Activated T-cell treated with anti-CD3 and anti-CD28 coated beads, Interleukin-2, amount 50 U/mL, for 4 hours (primary cell): ENCODE measurements at regions not wholly inside any gene's neighbourhood (a gene's known extent, or its start where the extent isn't known, plus 50 kb on each side); places are given as distances from the start of the nearest gene placed in this dataset.
A peak's percentile ranks its signal among the peaks of the same experiment; 100 is the strongest.
"Not testable (repeated sequence)": the region's sequence is repeated elsewhere in the genome, so short reads cannot be mapped to it uniquely, and the experiment has no call there.

Source experiments
- ATAC-seq, 2 donors: fragments of 200-7000 bp; cut with Tn5 transposase; one replicate each; pipeline ENCODE4 v1.10.0; 2021
- DNase-seq: peaks from one replicate; pipeline ENCODE4 v3.0.0-alpha.2; 2020
- H3K27me3 Mint-ChIP-seq: one replicate; pipeline ENCODE4 v1.8.0; 2021; ENCODE audit warnings: low read depth, mixed read lengths
- H3K36me3 Mint-ChIP-seq: one replicate; pipeline ENCODE4 v1.8.0; 2022; ENCODE audit warnings: mixed read lengths; ENCODE audit not compliant: insufficient read depth
- H3K4me1 Mint-ChIP-seq: one replicate; pipeline ENCODE4 v1.8.0; 2021; ENCODE audit warnings: low read depth, mixed read lengths
- H3K4me3 Mint-ChIP-seq: one replicate; pipeline ENCODE4 v1.8.0; 2021; ENCODE audit warnings: mild to moderate bottlenecking, moderate library complexity, mixed read lengths
- H3K9me3 Mint-ChIP-seq: one replicate; pipeline ENCODE4 v1.8.0; 2021; ENCODE audit warnings: mixed read lengths

- no peaks in the 10 kb centered on the region for H3K4me1 Mint-ChIP-seq
Measured at GRCh38 chr9:135408476-135409254, 70.9 kb upstream of the PPP1R26 start.

DNA sequence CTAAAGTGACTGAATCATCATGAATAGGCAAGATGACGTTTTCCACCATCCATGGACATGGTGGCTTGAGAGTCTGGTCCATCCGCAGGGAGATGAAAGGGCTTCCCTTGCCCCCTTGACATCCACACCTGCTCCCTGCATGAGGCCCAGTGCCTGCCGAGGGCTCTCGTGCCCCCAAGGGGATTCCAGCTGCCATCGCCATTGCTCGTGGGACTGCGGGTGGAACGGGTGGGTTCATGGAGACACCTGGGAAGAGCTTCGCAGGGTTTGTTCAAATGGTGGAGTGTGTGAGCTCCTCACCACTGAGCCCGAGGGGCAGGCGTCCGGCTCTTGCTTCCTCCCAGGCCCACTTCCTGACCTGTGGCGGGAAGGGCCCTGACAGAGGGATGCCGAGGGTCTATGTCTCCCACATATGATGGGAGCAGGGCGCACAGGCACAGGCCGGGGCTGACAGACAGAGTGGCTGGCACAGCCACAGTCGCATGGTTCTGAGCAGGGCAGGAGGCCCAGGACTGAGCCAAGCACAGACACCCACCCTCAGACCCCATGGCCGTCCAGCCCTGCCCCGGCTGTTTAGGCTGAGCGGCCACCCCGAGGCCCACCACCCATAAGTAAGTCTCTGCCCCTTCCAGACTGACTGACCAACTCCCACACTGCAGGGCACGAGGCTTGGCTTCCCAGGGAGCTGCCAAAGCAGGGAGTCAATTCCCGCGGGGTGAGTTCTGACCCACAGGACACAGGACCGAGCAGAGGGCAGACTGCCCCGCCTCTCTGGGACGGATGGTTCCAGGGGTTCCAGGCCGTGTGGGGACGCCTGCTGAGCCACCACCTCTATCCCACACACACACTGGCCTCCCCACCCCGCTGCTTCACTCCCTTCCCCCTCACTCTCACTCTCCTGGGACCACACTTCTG is 70.0 kb upstream of the PPP1R26 start:
- DNase-seq (no peak), ATAC-seq (no peak)
- no peaks in the 10 kb centered on the region for H3K4me1 Mint-ChIP-seq
- no peaks in the 10 kb centered on the region for H3K36me3 Mint-ChIP-seq
- H3K27me3 Mint-ChIP-seq, result peaks cover 13% of the 10 kb centered on the region
- H3K4me3 Mint-ChIP-seq, result no peak overlapping the region
- H3K9me3 Mint-ChIP-seq, result no peaks in the 10 kb centered on the region

More at GRCh38 chr9:135408476-135409254, 70.9 kb upstream of the PPP1R26 start:
- ATAC-seq, result no peak
- Mint-ChIP-seq H3K4me3 (no peak overlapping the region), H3K9me3 (no peaks in the 10 kb centered on the region), H3K36me3 (no peaks in the 10 kb centered on the region), H3K27me3 (peaks cover 13% of the 10 kb centered on the region)
- no peak for DNase-seq

- no peaks in the 10 kb centered on the region for H3K36me3 Mint-ChIP-seq
- no peaks in the 10 kb centered on the region for H3K4me1 Mint-ChIP-seq
- DNase-seq (no peak), ATAC-seq (no peak)
- H3K9me3 Mint-ChIP-seq, result no peaks in the 10 kb centered on the region
- no peak overlapping the region for H3K4me3 Mint-ChIP-seq
- H3K27me3 Mint-ChIP-seq, result peaks cover 13% of the 10 kb centered on the region
Measured at GRCh38 chr9:135410421-135410820, 69.2 kb upstream of the PPP1R26 start.

GRCh38 chr9:135410831-135411473 is 68.6 kb upstream of the PPP1R26 start:
- Mint-ChIP-seq H3K4me1 (no peaks in the 10 kb centered on the region), H3K36me3 (no peaks in the 10 kb centered on the region), H3K27me3 (peaks cover 13% of the 10 kb centered on the region), H3K9me3 (no peaks in the 10 kb centered on the region), H3K4me3 (no peak overlapping the region)
- no peak for DNase-seq
- ATAC-seq, result no peak

- ATAC-seq, H3K9me3 Mint-ChIP-seq, H3K36me3 Mint-ChIP-seq, H3K4me3 Mint-ChIP-seq, DNase-seq, H3K4me1 Mint-ChIP-seq: not testable (repeated sequence)
- peaks cover 13% of the 10 kb centered on the region for H3K27me3 Mint-ChIP-seq
Measured at GRCh38 chr9:135411605-135412004, 68.0 kb upstream of the PPP1R26 start.

DNA sequence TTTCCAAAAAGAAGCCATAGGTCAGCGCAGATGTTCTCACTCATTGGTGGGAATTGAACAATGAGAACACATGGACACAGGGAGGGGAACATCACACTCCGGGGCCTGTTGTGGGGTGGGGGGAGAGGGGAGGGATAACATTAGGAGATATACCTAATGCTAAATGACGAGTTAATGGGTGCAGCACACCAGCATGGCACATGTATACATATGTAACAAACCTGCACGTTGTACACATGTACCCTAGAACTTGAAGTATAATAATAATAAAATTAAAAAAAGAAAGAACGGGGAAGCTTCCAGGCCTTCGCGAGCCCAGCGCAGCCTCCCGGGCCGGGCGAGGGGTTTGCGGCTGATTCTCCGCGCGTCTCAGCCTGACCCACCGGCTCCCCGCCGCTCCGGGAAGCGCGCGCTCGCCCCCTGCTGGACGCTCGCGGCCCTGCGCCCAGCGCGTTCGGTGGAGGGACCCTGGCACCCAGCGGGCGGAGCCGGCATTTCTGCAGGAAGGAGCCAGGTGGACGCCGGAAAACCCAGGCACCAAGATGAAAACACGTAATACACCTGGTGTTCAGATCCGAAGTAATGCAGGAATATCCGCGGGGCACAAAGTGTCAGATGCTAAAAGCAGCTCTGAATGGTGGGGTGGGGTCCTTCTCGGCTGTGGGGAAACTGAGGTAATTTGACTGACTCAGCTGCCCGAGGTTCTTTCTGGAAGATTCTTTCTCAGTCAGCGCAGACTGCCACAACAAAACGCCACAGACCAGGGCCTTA is 67.1 kb upstream of the PPP1R26 start:
- ATAC-seq, result peak; percentile 93 to 95
- H3K9me3 Mint-ChIP-seq, H3K4me1 Mint-ChIP-seq, H3K36me3 Mint-ChIP-seq, H3K4me3 Mint-ChIP-seq: not testable (repeated sequence)
- DNase-seq, result peak; percentile 57
- H3K27me3 Mint-ChIP-seq, result peaks cover 13% of the 10 kb centered on the region

GRCh38 chr9:135413086-135413375 is 66.6 kb upstream of the PPP1R26 start:
- H3K4me1 Mint-ChIP-seq, result no peaks in the 10 kb centered on the region
- H3K9me3 Mint-ChIP-seq, result no peaks in the 10 kb centered on the region
- no peak overlapping the region for H3K4me3 Mint-ChIP-seq
- peaks cover 13% of the 10 kb centered on the region for H3K27me3 Mint-ChIP-seq
- no peak for DNase-seq
- ATAC-seq, result no peak
- H3K36me3 Mint-ChIP-seq, result no peaks in the 10 kb centered on the region

GRCh38 chr9:135413461-135413860 is 66.1 kb upstream of the PPP1R26 start:
- no peaks in the 10 kb centered on the region for H3K4me1 Mint-ChIP-seq
- H3K9me3 Mint-ChIP-seq, result no peaks in the 10 kb centered on the region
- ATAC-seq (no peak), DNase-seq (no peak)
- H3K36me3 Mint-ChIP-seq, result no peaks in the 10 kb centered on the region
- no peak overlapping the region for H3K4me3 Mint-ChIP-seq
- peaks cover 13% of the 10 kb centered on the region for H3K27me3 Mint-ChIP-seq

DNA sequence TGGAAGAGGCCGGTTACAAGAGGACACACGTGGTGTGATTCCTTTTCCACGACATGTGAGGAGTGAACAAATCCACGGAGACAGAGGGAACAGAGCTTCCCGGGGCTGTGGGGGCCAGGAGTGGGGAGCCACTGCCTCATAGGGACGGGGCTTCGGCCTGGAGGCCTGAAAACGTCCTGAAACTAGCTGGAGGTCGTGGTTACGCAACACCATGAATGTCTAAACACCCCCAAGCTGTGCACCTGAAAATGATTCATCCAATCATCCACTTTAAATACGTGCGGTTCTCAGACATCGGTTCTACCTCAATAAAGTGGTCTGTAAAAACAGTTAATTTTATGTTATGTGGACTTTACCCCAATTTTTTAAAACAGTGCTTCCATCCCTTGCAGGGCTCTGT is 65.3 kb upstream of the PPP1R26 start:
- Mint-ChIP-seq H3K27me3 (peaks cover 17% of the 10 kb centered on the region), H3K4me1 (no peaks in the 10 kb centered on the region), H3K4me3 (no peak overlapping the region), H3K36me3 (no peaks in the 10 kb centered on the region), H3K9me3 (no peaks in the 10 kb centered on the region)
- ATAC-seq (no peak), DNase-seq (no peak)

- no peak overlapping the region for H3K4me3 Mint-ChIP-seq
- DNase-seq, result no peak
- no peaks in the 10 kb centered on the region for H3K4me1 Mint-ChIP-seq
- no peaks in the 10 kb centered on the region for H3K9me3 Mint-ChIP-seq
- peaks cover 11% of the 10 kb centered on the region for H3K27me3 Mint-ChIP-seq
- ATAC-seq, result no peak
- H3K36me3 Mint-ChIP-seq, result no peaks in the 10 kb centered on the region
Measured at GRCh38 chr9:135415586-135415985, 64.0 kb upstream of the PPP1R26 start.

DNA sequence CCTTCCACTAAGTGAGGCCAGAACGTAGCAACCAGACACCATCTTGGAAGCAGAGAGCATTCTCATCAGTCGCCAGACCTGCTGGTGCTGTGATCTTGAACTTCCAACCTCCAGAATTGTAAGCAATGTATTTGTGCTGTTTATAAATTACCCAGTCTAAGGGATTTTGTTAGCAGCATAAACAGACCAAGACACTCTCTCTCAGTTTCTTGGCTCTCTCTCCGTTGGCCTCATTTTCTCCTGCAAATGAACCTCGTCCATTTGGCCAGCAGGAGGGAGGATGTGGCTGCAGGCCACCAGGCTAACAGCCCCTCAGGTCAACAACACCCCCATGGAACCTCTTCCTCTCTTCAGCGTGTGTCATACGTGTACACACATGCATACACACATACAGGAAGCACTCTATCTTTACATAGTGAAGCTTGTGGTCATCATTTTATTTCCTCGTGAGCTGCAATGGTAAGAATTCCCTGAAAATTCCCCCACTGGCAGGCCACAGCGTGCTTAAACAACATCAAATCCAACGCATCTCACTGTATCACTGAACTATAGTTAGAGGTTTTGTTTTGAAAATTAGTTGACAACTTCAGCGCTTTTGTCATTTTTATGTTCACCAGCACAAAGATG is 62.8 kb upstream of the PPP1R26 start:
- no peak for ATAC-seq
- no peaks in the 10 kb centered on the region for H3K4me1 Mint-ChIP-seq
- DNase-seq, result no peak
- no peaks in the 10 kb centered on the region for H3K36me3 Mint-ChIP-seq
- no peaks in the 10 kb centered on the region for H3K9me3 Mint-ChIP-seq
- peaks cover 6% of the 10 kb centered on the region for H3K27me3 Mint-ChIP-seq
- no peak overlapping the region for H3K4me3 Mint-ChIP-seq

DNA sequence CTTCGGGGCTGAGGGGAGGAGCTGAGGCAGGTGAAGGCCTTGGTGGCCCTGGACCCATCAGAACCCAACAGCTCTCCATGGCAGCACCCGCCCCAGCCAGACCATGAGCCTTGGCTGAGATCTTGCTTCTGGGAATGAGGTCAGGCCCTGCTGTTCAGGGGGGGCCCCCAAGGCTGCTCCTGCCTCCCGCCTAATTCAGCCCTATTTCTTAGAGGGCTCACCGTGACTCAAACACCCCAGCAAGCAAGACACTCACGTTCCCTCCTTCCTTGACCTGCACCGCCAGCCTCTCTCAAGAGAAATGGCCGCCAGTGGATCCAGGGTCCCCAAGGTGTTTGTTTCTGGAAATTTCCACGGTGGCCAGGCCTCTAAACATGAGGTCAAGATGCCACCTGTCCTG is 61.4 kb upstream of the PPP1R26 start:
- ATAC-seq (no peak), DNase-seq (no peak)
- Mint-ChIP-seq H3K4me3 (no peak overlapping the region), H3K4me1 (no peaks in the 10 kb centered on the region), H3K36me3 (no peaks in the 10 kb centered on the region), H3K9me3 (no peaks in the 10 kb centered on the region), H3K27me3 (peaks cover 4% of the 10 kb centered on the region)

GRCh38 chr9:135419106-135419505 is 60.5 kb upstream of the PPP1R26 start:
- Mint-ChIP-seq H3K27me3 (peaks cover 8% of the 10 kb centered on the region), H3K9me3 (peaks cover 6% of the 10 kb centered on the region), H3K4me1 (no peaks in the 10 kb centered on the region), H3K4me3 (no peak overlapping the region), H3K36me3 (no peaks in the 10 kb centered on the region)
- no peak for DNase-seq
- no peak for ATAC-seq
